GM04504 (cell line): ENCODE measurements at regions not wholly inside any gene's neighbourhood (a gene's known extent, or its start where the extent isn't known, plus 50 kb on each side); places are given as distances from the start of the nearest gene placed in this dataset.

Experiments
- DNase-seq: peaks from one replicate; pipeline ENCODE4 v3.0.0-alpha.2; 2012; ENCODE audit warnings: low read depth

DNA sequence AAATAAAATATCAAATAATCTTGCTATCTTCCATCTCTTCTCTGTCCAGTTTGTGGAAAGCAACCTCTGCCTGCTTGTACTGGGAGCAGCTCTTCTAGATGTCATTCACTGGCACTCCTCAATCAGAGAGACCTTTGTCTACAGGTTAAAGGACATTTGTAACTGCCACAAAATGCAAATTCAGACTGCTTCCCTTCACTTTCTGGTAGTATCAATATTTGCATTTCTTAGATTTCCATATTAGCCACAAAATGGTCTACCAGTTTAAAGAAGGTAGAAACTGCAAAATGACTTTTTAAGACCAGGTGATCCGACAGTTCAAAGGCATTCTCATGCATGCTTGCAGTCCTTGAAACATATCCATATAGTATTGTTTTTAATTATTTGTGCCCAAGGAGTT is 51.7 kb upstream of the RCN1 start:
- DNase-seq = no peak

DNA sequence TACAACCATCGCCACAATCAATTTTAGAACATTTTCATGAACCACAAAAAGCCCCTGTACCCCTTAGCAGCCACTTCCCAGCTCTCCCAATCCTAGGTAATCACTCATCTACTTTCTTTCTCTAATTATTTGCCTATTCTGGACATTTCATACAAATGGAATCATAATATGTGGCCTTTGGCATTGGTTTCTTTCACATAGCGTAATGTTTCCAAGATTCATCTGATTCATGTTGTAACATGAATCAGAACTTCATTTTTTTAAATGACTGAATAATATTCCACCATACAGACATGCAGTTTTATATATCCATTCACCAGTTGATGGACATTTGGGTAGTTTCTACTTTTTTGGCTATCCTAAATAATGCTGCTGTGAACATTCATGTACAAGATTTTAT is 56.2 kb upstream of the RCN1 start:
- peak; percentile 35 for DNase-seq

GRCh38 chr11:32034149-32034548 is 56.7 kb upstream of the RCN1 start:
- DNase-seq = peak; percentile 98

DNA sequence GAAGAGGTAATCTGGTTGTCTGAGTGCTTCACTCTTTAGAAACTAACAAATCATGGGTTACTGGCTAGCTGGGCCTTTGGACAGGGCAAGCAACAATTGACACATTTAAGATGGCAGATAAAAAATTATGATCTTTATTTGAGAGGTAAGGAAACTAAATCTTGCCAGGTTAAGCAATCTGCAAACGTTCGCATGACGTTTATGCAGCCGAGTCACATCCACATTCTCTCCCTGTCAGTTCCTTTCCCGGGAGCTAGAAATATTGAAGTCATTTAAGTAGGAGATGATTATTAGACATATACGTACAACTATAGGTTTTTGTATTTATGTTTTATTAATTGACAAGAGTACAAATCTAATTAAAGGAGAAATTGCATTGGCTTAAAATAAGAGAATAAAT is 57.4 kb upstream of the RCN1 start:
- no peak for DNase-seq

- DNase-seq = no peak
Measured at GRCh38 chr11:32033067-32033466, 57.8 kb upstream of the RCN1 start.

DNA sequence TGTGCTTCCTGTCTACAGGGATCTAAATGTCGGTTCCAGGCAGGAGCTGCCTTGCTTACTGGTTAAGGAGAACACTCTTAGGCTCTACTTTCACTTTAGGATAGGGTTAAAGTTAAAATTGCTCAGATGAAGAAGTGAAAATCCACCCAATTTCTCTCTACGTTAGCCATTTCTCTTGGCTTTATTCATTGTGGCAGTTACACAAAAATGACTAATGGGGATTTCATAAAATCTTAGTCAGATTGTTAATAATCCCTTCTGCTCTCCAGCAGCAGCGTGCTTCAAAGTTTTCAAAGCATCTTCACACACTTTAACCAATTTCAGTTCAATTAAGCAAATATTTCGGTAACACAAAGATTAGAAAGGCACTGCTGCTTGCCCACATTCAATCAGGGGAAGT is 58.4 kb upstream of the RCN1 start:
- DNase-seq = no peak

DNA sequence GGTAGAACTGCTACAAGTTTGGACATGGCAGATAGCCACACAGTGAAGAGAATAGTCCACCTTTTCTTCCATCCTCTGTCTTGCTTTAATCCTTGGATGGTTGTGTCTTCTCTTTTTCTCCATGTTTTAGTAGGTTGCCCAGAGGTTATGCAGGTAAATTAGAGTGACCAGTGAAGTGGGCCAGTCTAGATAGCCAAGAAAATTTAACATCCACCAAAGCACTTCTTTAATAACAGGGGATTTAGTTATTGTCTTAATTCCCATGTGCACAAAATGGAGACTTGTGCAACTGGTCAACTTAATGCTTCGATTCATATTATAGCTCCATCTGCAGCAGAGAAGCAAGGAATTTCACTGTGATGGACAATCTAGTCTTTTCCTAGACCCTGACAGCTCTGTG is 58.8 kb upstream of the RCN1 start:
- no peak for DNase-seq

DNA sequence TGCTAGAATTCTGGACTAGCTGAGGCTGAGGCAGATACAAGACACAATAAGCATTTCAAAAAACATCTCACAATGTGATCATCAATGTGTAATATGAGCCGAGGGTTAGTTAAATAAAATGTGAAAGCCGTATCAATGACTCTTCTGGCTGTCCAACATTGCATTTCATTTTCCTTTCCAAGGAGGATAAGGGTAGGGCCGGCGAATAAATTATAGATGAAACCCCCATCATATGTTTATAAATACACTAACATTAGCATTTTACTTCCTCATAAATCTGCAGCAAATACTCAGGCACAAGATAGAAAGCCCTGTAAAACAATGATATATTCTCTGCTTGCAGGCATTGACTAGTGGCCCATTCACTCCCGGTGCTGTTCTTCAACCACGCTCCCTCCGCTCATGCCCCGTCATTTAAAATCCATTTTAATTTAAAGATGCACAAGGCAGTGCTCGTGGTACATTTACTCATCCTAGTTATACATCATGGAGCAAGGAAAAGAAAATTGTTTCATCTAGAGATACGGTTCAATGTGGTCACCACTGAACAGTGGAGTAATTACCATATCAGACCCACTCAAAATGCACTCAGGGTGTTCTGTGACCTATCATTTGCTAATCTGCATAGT is 59.9 kb upstream of the RCN1 start:
- DNase-seq = no peak

- DNase-seq = no peak
Measured at GRCh38 chr11:32029721-32030120, 61.2 kb upstream of the RCN1 start.

GRCh38 chr11:32028201-32028600 is 62.7 kb upstream of the RCN1 start:
- DNase-seq = no peak

DNA sequence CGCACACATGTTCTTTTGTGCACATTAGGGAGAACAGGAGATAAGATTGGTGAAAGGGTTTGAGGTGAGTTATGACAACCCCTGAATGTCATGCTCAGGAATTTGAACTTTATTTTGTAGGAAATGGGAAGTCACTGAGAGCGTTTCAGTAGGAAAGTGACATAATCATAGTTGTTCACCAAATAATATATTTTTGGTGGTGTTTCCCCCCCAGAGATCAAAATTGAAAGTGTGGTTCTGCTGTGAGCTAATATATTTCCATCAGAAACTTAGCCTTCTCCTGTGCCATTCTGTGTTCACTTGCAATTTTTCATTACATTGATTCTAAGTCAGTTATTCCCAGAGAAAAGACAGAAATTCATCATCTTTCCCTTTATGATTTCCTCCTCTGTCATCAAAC is 64.1 kb upstream of the RCN1 start:
- no peak for DNase-seq

- no peak for DNase-seq
Measured at GRCh38 chr11:32024948-32025347, 65.9 kb upstream of the RCN1 start.

DNA sequence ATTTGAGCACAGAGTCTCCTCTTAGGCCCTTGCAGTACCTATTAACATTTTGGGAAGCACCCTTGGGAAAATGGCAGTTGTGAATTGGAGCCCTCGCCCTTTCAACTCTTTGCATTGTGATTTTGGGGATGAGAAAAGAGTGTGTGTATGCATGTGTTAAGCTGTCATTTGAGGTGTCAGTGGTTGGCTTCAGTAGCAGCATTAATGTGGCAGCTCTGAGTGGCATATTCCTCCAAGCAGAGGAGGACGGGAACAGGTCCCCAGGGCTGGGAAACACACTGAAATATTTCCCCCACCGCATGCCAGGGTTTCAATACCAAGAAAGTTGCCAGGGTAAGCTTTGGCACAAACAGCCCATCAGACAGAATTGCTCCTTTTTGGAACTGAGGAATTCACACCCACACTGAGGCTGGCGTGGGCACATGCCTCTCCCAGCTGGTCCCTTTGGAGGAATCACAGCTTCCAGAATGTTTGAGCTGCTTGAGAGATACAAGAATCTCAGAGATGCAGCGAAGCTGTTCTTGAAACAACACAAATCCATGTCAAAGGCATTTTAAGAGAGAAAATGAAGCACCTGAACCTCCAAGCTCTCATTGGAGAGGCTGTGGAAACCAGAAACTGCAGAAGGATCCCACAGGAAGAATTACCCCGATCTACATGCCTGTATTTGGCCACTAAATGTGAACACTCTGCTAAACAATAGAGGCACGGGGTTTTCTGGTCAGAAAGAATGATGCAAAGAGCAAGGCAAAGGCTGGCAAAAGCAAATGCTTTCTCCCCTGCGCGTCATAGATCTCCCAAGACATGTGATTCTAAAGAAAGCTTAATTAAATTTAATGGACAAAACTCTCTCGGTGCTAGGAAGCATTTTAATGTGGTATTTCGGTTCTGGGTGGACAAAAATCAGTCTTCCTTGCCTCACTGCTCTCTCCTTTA is 67.2 kb upstream of the RCN1 start:
- DNase-seq = no peak

DNA sequence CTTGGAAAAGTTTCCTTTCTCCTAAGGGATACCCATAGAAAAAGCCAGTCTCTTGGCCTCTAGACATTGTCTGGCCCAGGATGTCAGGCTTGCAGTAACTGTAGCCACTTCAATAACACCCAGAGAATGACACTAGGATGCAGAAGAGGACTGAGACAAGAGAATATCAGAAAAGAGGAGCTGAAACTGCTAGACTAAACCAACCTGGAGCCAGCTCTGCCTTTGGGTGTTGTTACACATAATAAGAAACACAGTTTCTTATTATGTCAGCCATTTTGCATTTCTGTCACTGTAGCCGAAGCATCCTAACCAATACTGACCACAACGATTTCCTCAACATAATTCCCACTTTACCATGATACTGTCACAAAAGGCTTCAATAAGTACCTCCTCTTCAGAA is 72.2 kb upstream of the RCN1 start:
- no peak for DNase-seq

DNA sequence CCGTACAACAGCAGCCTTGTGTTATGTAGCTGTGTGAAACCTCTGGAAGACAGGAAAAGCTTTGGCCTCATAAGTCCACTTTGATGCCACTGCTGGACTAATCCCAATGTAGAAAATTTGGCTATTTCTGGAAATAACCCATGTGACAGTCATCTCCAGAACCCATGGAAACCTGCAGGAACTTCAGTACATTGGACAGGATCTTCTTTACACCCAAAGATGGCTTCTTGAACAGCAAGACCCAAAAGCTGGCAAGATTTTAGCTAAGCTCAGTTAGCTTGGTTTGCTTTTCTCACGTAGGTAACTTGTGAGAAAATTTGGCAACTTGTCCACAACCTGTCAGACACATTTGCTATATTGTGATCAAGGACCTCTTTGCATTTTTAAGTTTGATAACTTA is 74.8 kb upstream of the RCN1 start:
- DNase-seq = no peak

GRCh38 chr11:32015427-32015826 is 75.4 kb upstream of the RCN1 start:
- DNase-seq = no peak

DNA sequence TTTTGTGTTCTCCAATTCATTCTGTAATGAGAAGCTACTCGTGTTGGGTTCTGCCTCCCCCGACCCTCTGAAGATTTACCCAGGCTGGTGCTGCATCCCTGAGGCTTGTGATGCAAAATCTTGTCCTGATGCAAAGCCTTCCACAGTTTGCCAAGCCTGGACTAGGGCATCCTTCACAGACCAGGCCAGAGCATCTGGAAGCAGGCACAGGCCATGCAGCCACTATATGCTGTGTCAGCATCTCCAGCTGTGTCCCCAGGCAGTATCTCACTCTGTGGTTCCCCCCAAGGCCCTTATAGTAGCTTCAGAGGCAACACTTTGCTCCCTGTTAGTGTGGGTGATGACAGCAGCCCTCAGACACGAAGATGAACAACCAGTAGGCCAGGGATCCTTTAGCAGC is 77.3 kb upstream of the RCN1 start:
- no peak for DNase-seq

DNA sequence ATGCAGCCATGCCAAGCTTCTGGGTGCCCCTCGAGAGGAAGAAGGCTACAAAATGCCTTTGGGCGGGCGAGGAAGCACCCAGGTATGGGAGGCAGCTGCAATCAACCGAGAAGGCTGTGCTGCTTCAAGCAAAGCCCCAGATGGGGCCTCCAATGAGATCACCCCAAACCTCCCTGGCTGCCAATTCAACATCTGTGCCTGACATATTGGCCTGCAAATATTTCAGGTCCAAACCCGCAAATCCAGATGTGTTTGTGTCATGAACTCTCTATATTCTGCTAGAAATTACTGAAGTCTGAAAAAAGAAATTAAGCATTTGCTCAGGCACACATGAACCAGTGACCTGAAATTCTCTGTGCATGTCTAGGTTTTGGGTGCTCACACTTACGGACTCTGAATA is 78.8 kb upstream of the RCN1 start:
- DNase-seq = no peak

DNA sequence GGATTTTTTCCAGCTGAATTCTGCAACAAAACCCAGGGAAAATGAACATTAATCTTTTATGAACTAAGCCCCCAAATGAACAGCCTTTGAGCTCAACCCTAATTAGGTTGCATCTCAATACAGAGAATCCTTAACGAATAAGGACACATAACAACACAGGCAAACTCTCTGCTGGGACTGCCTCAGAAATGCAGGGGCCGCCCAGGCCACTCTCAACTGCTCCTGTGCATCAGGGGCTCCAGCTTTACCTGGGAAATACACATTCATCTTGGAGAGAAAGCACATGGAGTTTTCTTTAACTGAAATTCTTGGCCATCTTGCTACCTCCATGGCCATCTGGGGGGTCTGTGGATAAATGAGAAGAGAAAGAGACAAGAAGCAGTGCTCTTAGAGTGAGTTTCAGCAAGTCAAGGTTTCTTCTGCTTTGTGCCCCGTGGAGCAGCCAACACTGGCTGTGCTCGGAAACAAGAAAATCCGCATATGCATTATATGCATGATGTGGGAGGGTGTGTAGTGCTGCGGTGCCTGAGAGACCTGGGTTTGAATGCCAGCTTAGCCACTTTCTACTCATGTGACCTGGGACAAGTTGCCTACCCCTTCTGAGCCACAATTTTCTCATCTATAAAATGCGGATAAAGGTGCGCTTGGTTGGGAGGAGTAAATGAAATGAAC is 81.9 kb upstream of the RCN1 start:
- DNase-seq = no peak

DNA sequence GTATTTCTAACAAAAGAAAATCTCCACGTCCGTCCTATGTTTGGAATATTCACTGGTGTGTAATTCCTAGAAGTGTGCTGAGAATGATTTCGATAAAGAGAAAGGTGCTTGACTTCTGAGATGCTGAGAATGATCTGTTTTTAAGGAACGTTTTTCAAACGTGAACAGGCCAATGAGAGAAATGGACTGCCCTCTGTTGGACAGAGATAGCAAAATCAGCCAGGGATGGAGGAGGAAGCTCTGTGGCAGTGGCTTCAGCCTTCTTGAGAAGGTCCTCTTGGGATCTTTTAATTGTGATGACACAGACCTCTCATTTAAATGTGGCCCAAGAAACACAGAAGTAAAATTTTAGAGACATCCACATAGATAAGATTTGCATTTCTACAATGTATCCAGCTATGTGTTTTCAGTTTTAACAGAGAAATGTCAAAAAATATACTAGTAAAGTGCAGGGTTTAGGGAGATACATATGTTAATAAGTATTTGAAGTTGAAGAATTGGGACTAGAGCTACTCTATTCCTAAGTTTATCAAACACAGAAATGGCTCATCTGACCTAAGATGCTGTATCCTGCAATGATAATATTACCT is 84.0 kb upstream of the RCN1 start:
- peak; percentile 32 for DNase-seq

DNA sequence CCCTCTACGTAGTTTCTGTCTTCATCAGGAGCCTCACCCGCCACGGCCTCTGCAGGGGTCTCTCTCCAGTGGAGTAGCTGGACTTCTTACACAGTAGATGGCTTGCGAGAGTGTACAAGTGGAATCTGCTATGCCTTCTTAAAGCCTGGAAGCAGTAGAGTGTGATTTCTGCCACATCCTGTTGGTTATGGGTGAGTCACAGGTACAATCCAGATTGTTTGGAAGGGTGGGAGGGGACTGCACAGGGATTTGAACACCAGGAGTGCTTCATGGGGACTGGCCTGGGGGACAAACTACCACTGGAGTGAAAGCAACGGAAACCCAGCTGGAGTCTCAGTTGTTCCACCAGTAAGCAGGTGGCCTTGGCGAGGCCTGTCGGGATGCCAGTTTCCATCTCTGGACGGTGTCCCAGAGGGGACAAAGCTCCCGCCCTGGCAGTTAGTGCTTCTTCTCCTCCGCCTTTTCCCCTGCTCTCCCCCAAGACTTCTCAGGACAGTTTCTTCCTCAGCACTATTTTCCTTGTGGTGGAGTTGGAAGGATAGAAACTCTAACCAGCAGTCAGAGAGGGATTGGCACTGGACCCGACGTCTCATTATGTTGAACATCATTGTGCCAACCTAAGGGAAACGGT is 85.0 kb upstream of the RCN1 start:
- DNase-seq = no peak

- no peak for DNase-seq
Measured at GRCh38 chr11:32003335-32003734, 87.5 kb upstream of the RCN1 start.
